SW480 (cell line): ENCODE measurements at regions not wholly inside any gene's neighbourhood (a gene's known extent, or its start where the extent isn't known, plus 50 kb on each side); places are given as distances from the start of the nearest gene placed in this dataset.
"Not testable (repeated sequence)": the region's sequence is repeated elsewhere in the genome, so short reads cannot be mapped to it uniquely, and the experiment has no call there.

Experiments
- DNase-seq: peaks from one replicate; pipeline ENCODE4 v3.0.0-alpha.2; 2016; ENCODE audit warnings: low spot score

- DNase-seq = no peak
Observed at GRCh38 chr15:56808160-56808559, 74.9 kb upstream of the ZNF280D start.

GRCh38 chr15:56806148-56806536 lies 72.8 kb upstream of the ZNF280D start:
- DNase-seq = peak; percentile 8

GRCh38 chr15:56805466-56806147 lies 72.3 kb upstream of the ZNF280D start:
- peak; percentile 76 for DNase-seq

- no peak for DNase-seq
Observed at GRCh38 chr15:56804938-56805337, 71.6 kb upstream of the ZNF280D start.

- no peak for DNase-seq
Observed at GRCh38 chr15:56804279-56804678, 71.0 kb upstream of the ZNF280D start.

- DNase-seq = no peak
Observed at GRCh38 chr15:56802161-56802560, 68.9 kb upstream of the ZNF280D start.

- DNase-seq = no peak
Observed at GRCh38 chr15:56798639-56799038, 65.3 kb upstream of the ZNF280D start.

GRCh38 chr15:56797720-56798275 lies 64.5 kb upstream of the ZNF280D start:
- no peak for DNase-seq

- DNase-seq = no peak
Observed at GRCh38 chr15:56795502-56795901, 62.2 kb upstream of the ZNF280D start.

- no peak for DNase-seq
Observed at GRCh38 chr15:56794553-56795329, 61.4 kb upstream of the ZNF280D start.

GRCh38 chr15:56794165-56794552 lies 60.9 kb upstream of the ZNF280D start:
- DNase-seq = no peak

GRCh38 chr15:56792211-56792610 lies 58.9 kb upstream of the ZNF280D start:
- DNase-seq = no peak

GRCh38 chr15:56791521-56791920 lies 58.2 kb upstream of the ZNF280D start:
- DNase-seq = not testable (repeated sequence)

GRCh38 chr15:56788359-56788758 lies 55.0 kb upstream of the ZNF280D start:
- DNase-seq = no peak

- no peak for DNase-seq
Observed at GRCh38 chr15:56786966-56787365, 53.7 kb upstream of the ZNF280D start.

- no peak for DNase-seq
Observed at GRCh38 chr15:56783857-56784661, 50.8 kb upstream of the ZNF280D start.

- DNase-seq = no peak
Observed at GRCh38 chr15:56783156-56783856, 50.0 kb upstream of the ZNF280D start.
